ENCODE measurements at regions not wholly inside any gene's neighbourhood (a gene's known extent, or its start where the extent isn't known, plus 50 kb on each side); places are given as distances from the start of the nearest gene placed in this dataset.

DNA sequence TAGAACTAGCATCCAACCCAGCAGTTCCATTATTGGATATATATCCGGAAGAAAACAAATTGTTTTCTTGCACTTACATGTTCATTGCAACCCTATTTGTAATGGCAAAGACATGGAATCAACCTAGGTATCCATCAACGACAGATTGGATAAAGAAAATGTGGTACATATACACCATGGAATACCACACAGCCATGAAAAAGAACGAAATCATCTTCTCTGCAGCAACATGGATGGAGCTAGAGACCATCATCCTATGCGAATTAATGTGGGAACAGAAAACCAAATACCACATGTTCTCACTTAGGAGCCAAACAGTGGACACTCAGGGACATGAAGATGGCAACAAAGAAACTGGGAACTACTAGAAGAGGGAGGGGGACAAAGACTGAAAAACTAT, 352.7 kb downstream of the CDH2 start:
- TF ChIP-seq, protein P1, sequence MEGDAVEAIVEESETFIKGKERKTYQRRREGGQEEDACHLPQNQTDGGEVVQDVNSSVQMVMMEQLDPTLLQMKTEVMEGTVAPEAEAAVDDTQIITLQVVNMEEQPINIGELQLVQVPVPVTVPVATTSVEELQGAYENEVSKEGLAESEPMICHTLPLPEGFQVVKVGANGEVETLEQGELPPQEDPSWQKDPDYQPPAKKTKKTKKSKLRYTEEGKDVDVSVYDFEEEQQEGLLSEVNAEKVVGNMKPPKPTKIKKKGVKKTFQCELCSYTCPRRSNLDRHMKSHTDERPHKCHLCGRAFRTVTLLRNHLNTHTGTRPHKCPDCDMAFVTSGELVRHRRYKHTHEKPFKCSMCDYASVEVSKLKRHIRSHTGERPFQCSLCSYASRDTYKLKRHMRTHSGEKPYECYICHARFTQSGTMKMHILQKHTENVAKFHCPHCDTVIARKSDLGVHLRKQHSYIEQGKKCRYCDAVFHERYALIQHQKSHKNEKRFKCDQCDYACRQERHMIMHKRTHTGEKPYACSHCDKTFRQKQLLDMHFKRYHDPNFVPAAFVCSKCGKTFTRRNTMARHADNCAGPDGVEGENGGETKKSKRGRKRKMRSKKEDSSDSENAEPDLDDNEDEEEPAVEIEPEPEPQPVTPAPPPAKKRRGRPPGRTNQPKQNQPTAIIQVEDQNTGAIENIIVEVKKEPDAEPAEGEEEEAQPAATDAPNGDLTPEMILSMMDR (IDR thresholded peaks at IDR 0.05; ENCODE audit: insufficient read depth, low read depth, low read length): no peak
- no peak for TF ChIP-seq EZH2 (IDR thresholded peaks at IDR 0.05; ENCODE audit: insufficient read depth, low read length)

Measured in astrocyte (in vitro differentiated cells and primary cell).